ENCODE measurements at regions not wholly inside any gene's neighbourhood (a gene's known extent, or its start where the extent isn't known, plus 50 kb on each side); places are given as distances from the start of the nearest gene placed in this dataset.

- no peak for TF ChIP-seq TCF12 (IDR thresholded peaks at IDR 0.05; ENCODE audit: low read depth, low read length)
Observed at GRCh38 chr6:71034563-71035345, 77.9 kb upstream of the B3GAT2 start (continued).
